ENCODE measurements at regions not wholly inside any gene's neighbourhood (a gene's known extent, or its start where the extent isn't known, plus 50 kb on each side); places are given as distances from the start of the nearest gene placed in this dataset.

DNA sequence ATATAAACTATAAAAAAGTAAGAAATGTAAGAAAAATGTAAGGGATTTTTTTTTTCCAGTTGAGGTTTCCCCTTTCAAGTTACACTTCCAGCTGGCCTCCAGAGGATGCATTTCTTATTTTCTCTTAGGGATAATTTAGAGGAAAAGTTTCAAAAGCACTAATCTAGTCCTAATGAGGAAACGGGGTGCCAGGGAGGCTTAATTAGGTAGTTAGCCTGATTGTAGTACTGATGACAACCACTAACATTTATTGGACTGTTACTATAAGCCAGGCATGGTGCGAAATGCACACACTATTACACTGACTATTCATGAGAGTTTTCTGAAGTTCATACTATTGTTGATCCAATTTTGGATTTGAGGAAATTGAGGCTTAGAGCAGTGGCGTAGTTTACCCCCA lies 290.8 kb upstream of the FMN2 start:
- H3K36me3 ChIP-seq (ENCODE audit: control insufficient read depth, insufficient read depth, low read length), result no peaks in the 10 kb centered on the region
- ChIA-PET CTCF (ENCODE audit: low intra/inter-chr PET ratio) (no interaction called here), POLR2A (no interaction called here)
- H3K27me3 ChIP-seq (ENCODE audit: control insufficient read depth in 2 of 2, insufficient read depth in 2 of 2, low read length in 2 of 2), result no peaks in the 10 kb centered on the region
- H3K4me1 ChIP-seq (replicated peaks in 1 of 2; ENCODE audit: control insufficient read depth in 2 of 2, insufficient read depth in 2 of 2, low read length in 2 of 2), result no peaks in the 10 kb centered on the region
- in situ Hi-C loops (cut with MboI), result no loop called here
- H3K4me3 ChIP-seq, result no peak overlapping the region
- no peak overlapping the region for H3K9ac ChIP-seq (ENCODE audit: insufficient read depth in 1 of 2, low read depth in 2 of 2, low read length in 2 of 2)
- no peaks in the 10 kb centered on the region for H3K79me2 ChIP-seq (ENCODE audit: control insufficient read depth, insufficient read depth, low read length)
- DNase-seq (ENCODE audit: extremely low read depth in 1 of 4, low spot score in 3 of 4), result no peak
- H3K9me3 ChIP-seq (replicated peaks; ENCODE audit: control insufficient read depth, insufficient read depth, low read depth, low read length), result no peaks in the 10 kb centered on the region; the same call in 1 of the 2 replicates
- H3K4me2 ChIP-seq (ENCODE audit: insufficient read depth, low read length), result no peak overlapping the region
- no TSS peak for BruUV-seq (replicated peaks)
- FAIRE-seq, result no peak
- no peaks in the 10 kb centered on the region for H3K9me1 ChIP-seq (ENCODE audit: control insufficient read depth, insufficient read depth, low read length)
- no peak for ATAC-seq
- H2AFZ ChIP-seq (ENCODE audit: low read depth, low read length), result no peak overlapping the region
- WGBS (ENCODE audit: insufficient coverage, low coverage, missing lambda C conversion rate), result 0% methylated on average over 3 of the region's 3 CpGs
- TF ChIP-seq HNRNPUL1 (IDR thresholded peaks at IDR 0.05; ENCODE audit: low read length), result no peak
- TF ChIP-seq, protein P1, sequence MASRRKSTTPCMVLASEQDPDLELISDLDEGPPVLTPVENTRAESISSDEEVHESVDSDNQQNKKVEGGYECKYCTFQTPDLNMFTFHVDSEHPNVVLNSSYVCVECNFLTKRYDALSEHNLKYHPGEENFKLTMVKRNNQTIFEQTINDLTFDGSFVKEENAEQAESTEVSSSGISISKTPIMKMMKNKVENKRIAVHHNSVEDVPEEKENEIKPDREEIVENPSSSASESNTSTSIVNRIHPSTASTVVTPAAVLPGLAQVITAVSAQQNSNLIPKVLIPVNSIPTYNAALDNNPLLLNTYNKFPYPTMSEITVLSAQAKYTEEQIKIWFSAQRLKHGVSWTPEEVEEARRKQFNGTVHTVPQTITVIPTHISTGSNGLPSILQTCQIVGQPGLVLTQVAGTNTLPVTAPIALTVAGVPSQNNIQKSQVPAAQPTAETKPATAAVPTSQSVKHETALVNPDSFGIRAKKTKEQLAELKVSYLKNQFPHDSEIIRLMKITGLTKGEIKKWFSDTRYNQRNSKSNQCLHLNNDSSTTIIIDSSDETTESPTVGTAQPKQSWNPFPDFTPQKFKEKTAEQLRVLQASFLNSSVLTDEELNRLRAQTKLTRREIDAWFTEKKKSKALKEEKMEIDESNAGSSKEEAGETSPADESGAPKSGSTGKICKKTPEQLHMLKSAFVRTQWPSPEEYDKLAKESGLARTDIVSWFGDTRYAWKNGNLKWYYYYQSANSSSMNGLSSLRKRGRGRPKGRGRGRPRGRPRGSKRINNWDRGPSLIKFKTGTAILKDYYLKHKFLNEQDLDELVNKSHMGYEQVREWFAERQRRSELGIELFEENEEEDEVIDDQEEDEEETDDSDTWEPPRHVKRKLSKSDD (conservative IDR thresholded peaks at IDR 0.05; ENCODE audit: low read length), result no peak
- no peak for TF ChIP-seq ZC3H8 (IDR thresholded peaks at IDR 0.05)
- TF ChIP-seq HMG20A (CRISPR knock-in tag; conservative IDR thresholded peaks at IDR 0.05), result no peak
- TF ChIP-seq, protein P2, sequence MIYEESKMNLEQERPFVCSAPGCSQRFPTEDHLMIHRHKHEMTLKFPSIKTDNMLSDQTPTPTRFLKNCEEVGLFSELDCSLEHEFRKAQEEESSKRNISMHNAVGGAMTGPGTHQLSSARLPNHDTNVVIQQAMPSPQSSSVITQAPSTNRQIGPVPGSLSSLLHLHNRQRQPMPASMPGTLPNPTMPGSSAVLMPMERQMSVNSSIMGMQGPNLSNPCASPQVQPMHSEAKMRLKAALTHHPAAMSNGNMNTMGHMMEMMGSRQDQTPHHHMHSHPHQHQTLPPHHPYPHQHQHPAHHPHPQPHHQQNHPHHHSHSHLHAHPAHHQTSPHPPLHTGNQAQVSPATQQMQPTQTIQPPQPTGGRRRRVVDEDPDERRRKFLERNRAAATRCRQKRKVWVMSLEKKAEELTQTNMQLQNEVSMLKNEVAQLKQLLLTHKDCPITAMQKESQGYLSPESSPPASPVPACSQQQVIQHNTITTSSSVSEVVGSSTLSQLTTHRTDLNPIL (CRISPR knock-in tag; IDR thresholded peaks at IDR 0.05), result no peak
- no peak for TF ChIP-seq TEAD1 (CRISPR knock-in tag; IDR thresholded peaks at IDR 0.05)
- TF ChIP-seq PHB2 (IDR thresholded peaks at IDR 0.05; ENCODE audit: low read depth), result no peak
- no peak for TF ChIP-seq GABPA (tag; conservative IDR thresholded peaks at IDR 0.05; ENCODE audit: low read depth)
- no peak for TF ChIP-seq U2AF2 (optimal IDR thresholded peaks at IDR 0.05; ENCODE audit: low read depth, low read length)
- TF ChIP-seq YY1 (IDR thresholded peaks at IDR 0.05; ENCODE audit: borderline replicate concordance in 1 of 3, control insufficient read depth in 1 of 3, extremely low read depth in 1 of 3, insufficient read depth in 3 of 3, insufficient read length in 1 of 3, insufficient replicate concordance in 2 of 3, low read depth in 1 of 3, low read length in 2 of 3), result no peak
- TF ChIP-seq ATF1 (CRISPR knock-in tag; IDR thresholded peaks at IDR 0.05), result no peak
- TF ChIP-seq ATF1 (tag; IDR thresholded peaks at IDR 0.05), result no peak
- TF ChIP-seq, protein P3, sequence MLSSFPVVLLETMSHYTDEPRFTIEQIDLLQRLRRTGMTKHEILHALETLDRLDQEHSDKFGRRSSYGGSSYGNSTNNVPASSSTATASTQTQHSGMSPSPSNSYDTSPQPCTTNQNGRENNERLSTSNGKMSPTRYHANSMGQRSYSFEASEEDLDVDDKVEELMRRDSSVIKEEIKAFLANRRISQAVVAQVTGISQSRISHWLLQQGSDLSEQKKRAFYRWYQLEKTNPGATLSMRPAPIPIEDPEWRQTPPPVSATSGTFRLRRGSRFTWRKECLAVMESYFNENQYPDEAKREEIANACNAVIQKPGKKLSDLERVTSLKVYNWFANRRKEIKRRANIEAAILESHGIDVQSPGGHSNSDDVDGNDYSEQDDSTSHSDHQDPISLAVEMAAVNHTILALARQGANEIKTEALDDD (IDR thresholded peaks at IDR 0.05), result no peak
- TF ChIP-seq, protein P4, sequence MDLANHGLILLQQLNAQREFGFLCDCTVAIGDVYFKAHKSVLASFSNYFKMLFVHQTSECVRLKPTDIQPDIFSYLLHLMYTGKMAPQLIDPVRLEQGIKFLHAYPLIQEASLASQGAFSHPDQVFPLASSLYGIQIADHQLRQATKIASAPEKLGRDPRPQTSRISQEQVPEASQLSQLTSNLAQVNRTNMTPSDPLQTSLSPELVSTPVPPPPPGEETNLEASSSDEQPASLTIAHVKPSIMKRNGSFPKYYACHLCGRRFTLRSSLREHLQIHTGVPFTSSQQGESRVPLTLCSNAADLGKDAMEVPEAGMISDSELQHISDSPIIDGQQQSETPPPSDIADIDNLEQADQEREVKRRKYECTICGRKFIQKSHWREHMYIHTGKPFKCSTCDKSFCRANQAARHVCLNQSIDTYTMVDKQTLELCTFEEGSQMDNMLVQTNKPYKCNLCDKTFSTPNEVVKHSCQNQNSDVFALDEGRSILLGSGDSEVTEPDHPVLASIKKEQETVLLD (IDR thresholded peaks at IDR 0.05), result no peak
- no peak for TF ChIP-seq SRSF7 (optimal IDR thresholded peaks at IDR 0.05; ENCODE audit: low read depth, low read length)
- TF ChIP-seq RUNX1 (IDR thresholded peaks at IDR 0.05; ENCODE audit: low read depth), result no peak
- H4K20me1 ChIP-seq (replicated peaks; ENCODE audit: control insufficient read depth, insufficient read depth, low read length), result no peaks in the 10 kb centered on the region
- H3K27ac ChIP-seq (ENCODE audit: extremely low read depth, low read depth, low read length), result no peak overlapping the region
- intact Hi-C loops (cut with micrococcal nuclease), result no loop called here

Measured in K562 (cell line).